Calu3 (cell line): ENCODE measurements at regions not wholly inside any gene's neighbourhood (a gene's known extent, or its start where the extent isn't known, plus 50 kb on each side); places are given as distances from the start of the nearest gene placed in this dataset.

Experiments
- BruUV-seq: library from RNA; stranded (reverse); fragments of 400-500 nt; replicated peaks from 2 replicates; lab custom pipeline; 2021; lab: Mats Ljungman, UMichigan
- CTCF ChIA-PET: fragments of 300-600 bp; sonication (Branson Sonifier 250); formaldehyde crosslinking; loops from one replicate; lab custom pipeline; 2022; ENCODE audit warnings: antibody characterized with exemption; lab: Charles Lee
- DNase-seq: peaks from one replicate; pipeline ENCODE4 v3.0.0; 2022
- H3K27ac Mint-ChIP-seq: one replicate; pipeline ENCODE4 v1.8.0; 2022; ENCODE audit warnings: mixed read lengths; ENCODE audit not compliant: unreplicated experiment
- H3K27me3 Mint-ChIP-seq: one replicate; pipeline ENCODE4 v1.8.0; 2022; ENCODE audit warnings: mixed read lengths; ENCODE audit not compliant: unreplicated experiment
- H3K36me3 Mint-ChIP-seq: one replicate; pipeline ENCODE4 v1.8.0; 2022; ENCODE audit warnings: mild to moderate bottlenecking, moderate library complexity, mixed read lengths; ENCODE audit not compliant: insufficient read depth, unreplicated experiment
- H3K4me1 Mint-ChIP-seq: one replicate; pipeline ENCODE4 v1.8.0; 2022; ENCODE audit warnings: mild to moderate bottlenecking, low read depth, mixed read lengths; ENCODE audit not compliant: unreplicated experiment
- H3K4me3 Mint-ChIP-seq: one replicate; pipeline ENCODE4 v1.8.0; 2022; ENCODE audit warnings: mild to moderate bottlenecking, low read depth, moderate library complexity, mixed read lengths; ENCODE audit not compliant: unreplicated experiment
- H3K9me3 Mint-ChIP-seq: one replicate; pipeline ENCODE4 v1.8.0; 2022; ENCODE audit warnings: low read depth, mixed read lengths; ENCODE audit not compliant: unreplicated experiment
- intact Hi-C: fragments of 100-400 bp; cut with micrococcal nuclease; formaldehyde crosslinking; loops from one replicate; pipeline ENCODE4 v1.10.0; 2022; ENCODE audit not compliant: unreplicated experiment
- TF ChIP-seq, protein P1 (sequence below): fragments of 200-600 bp; IDR thresholded peaks from one replicate; pipeline ENCODE4 v1.8.0; 2022; ENCODE audit warnings: antibody characterized with exemption; ENCODE audit not compliant: unreplicated experiment

GRCh38 chr12:53836119-53836655, 84.4 kb upstream of the CISTR start:
- Mint-ChIP-seq H3K27ac (no peak overlapping the region), H3K4me3 (no peak overlapping the region), H3K4me1 (no peaks in the 10 kb centered on the region), H3K36me3 (no peaks in the 10 kb centered on the region), H3K27me3 (no peaks in the 10 kb centered on the region), H3K9me3 (peaks cover 4% of the 10 kb centered on the region)
- BruUV-seq: no TSS peak
- intact Hi-C loops: no loop called here
- no peak for DNase-seq
- TF ChIP-seq, protein P1, sequence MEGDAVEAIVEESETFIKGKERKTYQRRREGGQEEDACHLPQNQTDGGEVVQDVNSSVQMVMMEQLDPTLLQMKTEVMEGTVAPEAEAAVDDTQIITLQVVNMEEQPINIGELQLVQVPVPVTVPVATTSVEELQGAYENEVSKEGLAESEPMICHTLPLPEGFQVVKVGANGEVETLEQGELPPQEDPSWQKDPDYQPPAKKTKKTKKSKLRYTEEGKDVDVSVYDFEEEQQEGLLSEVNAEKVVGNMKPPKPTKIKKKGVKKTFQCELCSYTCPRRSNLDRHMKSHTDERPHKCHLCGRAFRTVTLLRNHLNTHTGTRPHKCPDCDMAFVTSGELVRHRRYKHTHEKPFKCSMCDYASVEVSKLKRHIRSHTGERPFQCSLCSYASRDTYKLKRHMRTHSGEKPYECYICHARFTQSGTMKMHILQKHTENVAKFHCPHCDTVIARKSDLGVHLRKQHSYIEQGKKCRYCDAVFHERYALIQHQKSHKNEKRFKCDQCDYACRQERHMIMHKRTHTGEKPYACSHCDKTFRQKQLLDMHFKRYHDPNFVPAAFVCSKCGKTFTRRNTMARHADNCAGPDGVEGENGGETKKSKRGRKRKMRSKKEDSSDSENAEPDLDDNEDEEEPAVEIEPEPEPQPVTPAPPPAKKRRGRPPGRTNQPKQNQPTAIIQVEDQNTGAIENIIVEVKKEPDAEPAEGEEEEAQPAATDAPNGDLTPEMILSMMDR: no peak
- CTCF ChIA-PET: interaction anchor here (0.5 kb wide), 1 partner anchor 355 kb away, joined by 3 read pairs; no protein-coding TSS in a partner anchor

DNA sequence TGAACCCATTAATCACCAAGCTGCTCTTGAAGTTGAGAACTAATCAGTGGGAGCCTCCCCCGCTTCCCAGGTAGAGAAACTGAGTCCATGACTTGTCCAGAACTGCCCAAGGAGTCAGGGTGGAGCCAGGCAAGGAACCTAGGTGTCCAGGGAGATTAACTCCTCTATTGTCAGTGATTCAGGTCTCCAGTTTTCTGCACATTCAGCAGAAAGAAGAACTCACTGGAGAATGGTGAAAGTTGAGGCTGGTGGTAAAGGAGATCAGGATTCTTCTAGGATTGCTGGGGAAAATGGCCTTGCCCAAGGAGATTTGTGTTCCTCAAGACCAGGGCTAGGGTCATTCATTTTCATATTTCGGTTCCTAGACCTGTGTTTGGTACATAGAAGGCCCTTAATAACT, 87.2 kb upstream of the CISTR start:
- Mint-ChIP-seq H3K27me3 (peaks cover 18% of the 10 kb centered on the region), H3K4me3 (no peak overlapping the region), H3K27ac (no peak overlapping the region), H3K36me3 (no peaks in the 10 kb centered on the region), H3K9me3 (peaks cover 4% of the 10 kb centered on the region), H3K4me1 (peaks cover 7% of the 10 kb centered on the region)
- TF ChIP-seq, protein P1: no peak
- CTCF ChIA-PET: no interaction called here
- no TSS peak for BruUV-seq
- intact Hi-C loops: no loop called here
- DNase-seq: no peak

- intact Hi-C loops: no loop called here
- CTCF ChIA-PET: interaction anchor here (0.9 kb wide), 1 partner anchor 9 kb away, joined by 3 read pairs; no protein-coding TSS in a partner anchor
- Mint-ChIP-seq H3K27ac (no peak overlapping the region), H3K4me1 (peaks cover 18% of the 10 kb centered on the region), H3K36me3 (no peaks in the 10 kb centered on the region), H3K4me3 (no peak overlapping the region), H3K27me3 (peaks cover 18% of the 10 kb centered on the region), H3K9me3 (peaks cover 2% of the 10 kb centered on the region)
- TF ChIP-seq, protein P1: no peak
- no TSS peak for BruUV-seq
- no peak for DNase-seq
These were observed 88.5 kb upstream of the CISTR start for GRCh38 chr12:53840316-53840715.

DNA sequence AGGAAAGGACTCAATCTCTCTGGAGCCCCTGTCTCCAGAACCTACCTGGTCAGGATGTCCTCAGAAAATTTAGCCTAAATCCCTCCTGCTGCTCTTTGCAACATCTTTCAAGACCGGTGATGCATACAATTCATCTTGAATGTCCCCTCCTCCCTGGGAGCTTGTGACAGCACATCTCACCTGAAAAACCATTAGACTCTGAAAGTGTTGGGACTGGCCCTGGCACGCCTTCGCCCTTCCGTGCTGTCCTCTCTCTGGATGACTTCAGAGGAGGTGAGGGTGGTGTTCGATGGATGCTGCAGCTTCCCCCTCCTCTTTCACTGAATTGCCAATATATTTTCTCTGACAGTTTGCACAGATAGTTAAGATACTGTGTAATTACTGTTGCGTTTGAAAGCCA, 90.9 kb upstream of the CISTR start:
- Mint-ChIP-seq H3K4me3 (no peak overlapping the region), H3K9me3 (peaks cover 2% of the 10 kb centered on the region), H3K27ac (no peak overlapping the region), H3K27me3 (peaks cover 18% of the 10 kb centered on the region), H3K4me1 (peaks cover 24% of the 10 kb centered on the region), H3K36me3 (no peaks in the 10 kb centered on the region)
- TF ChIP-seq, protein P1: no peak
- no peak for DNase-seq
- no TSS peak for BruUV-seq
- CTCF ChIA-PET: no interaction called here
- intact Hi-C loops: no loop called here
